HuH-7.5 (cell line): ENCODE measurements at regions not wholly inside any gene's neighbourhood (a gene's known extent, or its start where the extent isn't known, plus 50 kb on each side); places are given as distances from the start of the nearest gene placed in this dataset.
"Not testable (repeated sequence)": the region's sequence is repeated elsewhere in the genome, so short reads cannot be mapped to it uniquely, and the experiment has no call there.

Experiments
- DNase-seq: peaks from one replicate; pipeline ENCODE4 v3.0.0; 2011; ENCODE audit warnings: low spot score

GRCh38 chr3:28150465-28151206 lies 90.8 kb upstream of the CMC1 start:
- no peak for DNase-seq

GRCh38 chr3:28151207-28151550 lies 90.2 kb upstream of the CMC1 start:
- no peak for DNase-seq

- no peak for DNase-seq
Observed at GRCh38 chr3:28151608-28152228, 89.7 kb upstream of the CMC1 start.

- DNase-seq: no peak
Observed at GRCh38 chr3:28155631-28156030, 85.8 kb upstream of the CMC1 start.

- not testable (repeated sequence) for DNase-seq
Observed at GRCh38 chr3:28156599-28156998, 84.8 kb upstream of the CMC1 start.

GRCh38 chr3:28171962-28172361 lies 69.5 kb upstream of the CMC1 start:
- no peak for DNase-seq

- DNase-seq: no peak
Observed at GRCh38 chr3:28172748-28173147, 68.7 kb upstream of the CMC1 start.

GRCh38 chr3:28173836-28174235 lies 67.6 kb upstream of the CMC1 start:
- DNase-seq: no peak

GRCh38 chr3:28186748-28187147 lies 54.7 kb upstream of the CMC1 start:
- no peak for DNase-seq

GRCh38 chr3:28188686-28189085 lies 52.7 kb upstream of the CMC1 start:
- DNase-seq: no peak

- no peak for DNase-seq
Observed at GRCh38 chr3:28191363-28191762, 50.1 kb upstream of the CMC1 start.
